Trophoblast cell (in vitro differentiated cells and primary cell): ENCODE measurements at regions not wholly inside any gene's neighbourhood (a gene's known extent, or its start where the extent isn't known, plus 50 kb on each side); places are given as distances from the start of the nearest gene placed in this dataset.

Experiments used
- DNase-seq, 2 donors: peaks; one replicate each; pipeline ENCODE4 v3.0.0-alpha.2; 2016
- H2AFZ ChIP-seq: 2 replicates; pipeline ENCODE4 v1.6.1; 2013; ENCODE audit warnings: low read length, moderate library complexity, mild to moderate bottlenecking; ENCODE audit not compliant: insufficient read depth, poor library complexity
- H2AK5ac ChIP-seq: 2 replicates; pipeline ENCODE4 v1.6.1; 2013; ENCODE audit warnings: mild to moderate bottlenecking, low read length
- H2BK120ac ChIP-seq: 2 replicates; pipeline ENCODE4 v1.6.1; 2013; ENCODE audit warnings: low read length, mild to moderate bottlenecking, moderate library complexity; ENCODE audit not compliant: insufficient read depth, poor library complexity
- H2BK12ac ChIP-seq: 2 replicates; pipeline ENCODE4 v1.6.1; 2013; ENCODE audit warnings: mild to moderate bottlenecking, low read length, moderate library complexity
- H2BK5ac ChIP-seq: 2 replicates; pipeline ENCODE4 v1.6.1; 2013; ENCODE audit warnings: low read length, low read depth, moderate library complexity, mild to moderate bottlenecking; ENCODE audit not compliant: poor library complexity
- H3K14ac ChIP-seq: 2 replicates; pipeline ENCODE4 v1.6.1; 2013; ENCODE audit warnings: mild to moderate bottlenecking, low read length
- H3K18ac ChIP-seq: 2 replicates; pipeline ENCODE4 v1.6.1; 2013; ENCODE audit warnings: mild to moderate bottlenecking, low read length
- H3K23ac ChIP-seq: 2 replicates; pipeline ENCODE4 v1.6.1; 2013; ENCODE audit warnings: low read length
- H3K27ac ChIP-seq: 2 replicates; pipeline ENCODE4 v1.5.1; 2013; ENCODE audit warnings: low read depth, mild to moderate bottlenecking, inconsistent platforms, low read length, moderate library complexity
- H3K27me3 ChIP-seq: 2 replicates; pipeline ENCODE4 v1.6.1; 2013; ENCODE audit warnings: inconsistent platforms, mild to moderate bottlenecking, low read length, moderate library complexity; ENCODE audit not compliant: insufficient read depth
- H3K36me3 ChIP-seq, 2 experiments: 1 replicate in 1 of 2; 2 replicates in 1 of 2; pipeline ENCODE4 v1.6.1; 2013; ENCODE audit warnings: low read length in 2 of 2, mild to moderate bottlenecking in 2 of 2, moderate library complexity in 1 of 2; ENCODE audit not compliant: insufficient read depth in 2 of 2, control insufficient read depth in 1 of 2
- H3K4ac ChIP-seq: 2 replicates; pipeline ENCODE4 v1.6.1; 2013; ENCODE audit warnings: low read depth, mild to moderate bottlenecking, low read length, moderate library complexity
- H3K4me1 ChIP-seq, 2 experiments: 1 replicate in 1 of 2; 2 replicates in 1 of 2; pipeline ENCODE4 v1.6.1; 2013; ENCODE audit warnings: low read length in 2 of 2, mild to moderate bottlenecking in 2 of 2, moderate library complexity in 1 of 2; ENCODE audit not compliant: insufficient read depth in 2 of 2, control insufficient read depth in 1 of 2
- H3K4me2 ChIP-seq: 2 replicates; pipeline ENCODE4 v1.6.1; 2013; ENCODE audit warnings: inconsistent platforms, mild to moderate bottlenecking, low read length, moderate library complexity
- H3K4me3 ChIP-seq: 2 replicates; pipeline ENCODE4 v1.5.1; 2013; ENCODE audit warnings: mild to moderate bottlenecking, low read depth, low read length, inconsistent platforms
- H3K79me1 ChIP-seq: one replicate; pipeline ENCODE4 v1.6.1; 2013; ENCODE audit warnings: low read length
- H3K79me2 ChIP-seq: 2 replicates; pipeline ENCODE4 v1.6.1; 2013; ENCODE audit warnings: low read length, mild to moderate bottlenecking; ENCODE audit not compliant: control insufficient read depth, insufficient read depth, poor library complexity
- H3K9ac ChIP-seq: 2 replicates; pipeline ENCODE4 v1.6.1; 2013; ENCODE audit warnings: mild to moderate bottlenecking, low read length
- H3K9me3 ChIP-seq: 2 replicates; pipeline ENCODE4 v1.6.1; 2013; ENCODE audit warnings: low read depth, mild to moderate bottlenecking, control low read depth, inconsistent platforms, low read length; ENCODE audit not compliant: insufficient read depth
- H4K12ac ChIP-seq: 2 replicates; pipeline ENCODE4 v1.6.1; 2013; ENCODE audit warnings: low read depth, mild to moderate bottlenecking, low read length, moderate library complexity
- H4K8ac ChIP-seq: 2 replicates; pipeline ENCODE4 v1.6.1; 2013; ENCODE audit warnings: low read depth, mild to moderate bottlenecking, low read length, moderate library complexity
- H4K91ac ChIP-seq: one replicate; pipeline ENCODE4 v1.6.1; 2013; ENCODE audit warnings: low read depth, mild to moderate bottlenecking, low read length, moderate library complexity
- WGBS: extraction: QIAGEN DNeasy Blood & Tissue Kit; methylation state at CpG from one replicate; pipeline ENCODE4 v1.1.7; 2013; ENCODE audit warnings: missing lambda C conversion rate; ENCODE audit not compliant: insufficient read length, insufficient coverage; ENCODE audit errors: extremely low coverage; 5-methylcytosine and 5-hydroxymethylcytosine counted together

- Histone ChIP-seq H3K27ac (peak overlapping the region; percentile 94), H2AK5ac (no peak overlapping the region), H2BK120ac (peak overlapping the region; percentile 84), H3K36me3 (no peaks in the 10 kb centered on the region), H3K79me2 (no peaks in the 10 kb centered on the region), H3K23ac (no peak overlapping the region), H3K14ac (no peak overlapping the region), H4K12ac (no peak overlapping the region), H3K4ac (peak overlapping the region; percentile 8), H4K8ac (no peak overlapping the region), H3K9me3 (no peaks in the 10 kb centered on the region), H3K18ac (no peak overlapping the region), H2BK12ac (peak overlapping the region; percentile 69), H4K91ac (peak overlapping the region; percentile 78), H3K4me1 (peaks cover 13 to 19% of the 10 kb centered on the region in 2 experiments), H2BK5ac (no peak overlapping the region), H3K27me3 (no peaks in the 10 kb centered on the region), H3K4me2 (no peak overlapping the region), H3K9ac (no peak overlapping the region), H3K4me3 (no peak overlapping the region), H3K79me1 (peaks cover 25% of the 10 kb centered on the region), H2AFZ (no peak overlapping the region)
- WGBS, result no CpG with 5 or more reads among the region's 1 CpG
- DNase-seq, result no peak
Observed at GRCh38 chr5:174521449-174521848, 202.9 kb upstream of the MSX2 start.

GRCh38 chr5:174522480-174523260, 201.7 kb upstream of the MSX2 start:
- no peak overlapping the region for H2BK5ac ChIP-seq
- no peak overlapping the region for H2BK12ac ChIP-seq
- H3K27ac ChIP-seq, result peak overlapping the region; percentile 42
- no peak for DNase-seq
- no peak overlapping the region for H4K8ac ChIP-seq
- no peak overlapping the region for H3K4me3 ChIP-seq
- H3K9me3 ChIP-seq, result no peaks in the 10 kb centered on the region
- no peak overlapping the region for H3K23ac ChIP-seq
- no peak overlapping the region for H3K18ac ChIP-seq
- no peak overlapping the region for H3K9ac ChIP-seq
- no peaks in the 10 kb centered on the region for H3K79me2 ChIP-seq
- H3K36me3 ChIP-seq, result no peaks in the 10 kb centered on the region
- H3K4me1 ChIP-seq, result peaks cover 13 to 19% of the 10 kb centered on the region in 2 experiments
- H3K4ac ChIP-seq, result no peak overlapping the region
- no CpG with 5 or more reads among the region's 2 CpGs for WGBS
- no peaks in the 10 kb centered on the region for H3K27me3 ChIP-seq
- no peak overlapping the region for H4K12ac ChIP-seq
- H3K14ac ChIP-seq, result no peak overlapping the region
- H4K91ac ChIP-seq, result peak overlapping the region; percentile 25
- no peak overlapping the region for H2AK5ac ChIP-seq
- no peak overlapping the region for H3K4me2 ChIP-seq
- no peak overlapping the region for H2AFZ ChIP-seq
- H2BK120ac ChIP-seq, result peak overlapping the region; percentile 3
- peaks cover 25% of the 10 kb centered on the region for H3K79me1 ChIP-seq

- peak overlapping the region; percentile 8 for H2BK120ac ChIP-seq
- peak overlapping the region; percentile 16 for H4K91ac ChIP-seq
- no peak for DNase-seq
- no peak overlapping the region for H4K12ac ChIP-seq
- H3K18ac ChIP-seq, result no peak overlapping the region
- H3K27me3 ChIP-seq, result no peaks in the 10 kb centered on the region
- no peak overlapping the region for H2AFZ ChIP-seq
- no peaks in the 10 kb centered on the region for H3K9me3 ChIP-seq
- H3K79me1 ChIP-seq, result peaks cover 28% of the 10 kb centered on the region
- no peak overlapping the region for H4K8ac ChIP-seq
- no peak overlapping the region for H3K23ac ChIP-seq
- WGBS, result no CpG with 5 or more reads among the region's 6 CpGs
- peak overlapping the region; percentile 21 for H3K14ac ChIP-seq
- no peak overlapping the region for H3K4me2 ChIP-seq
- H3K4me3 ChIP-seq, result no peak overlapping the region
- H2BK5ac ChIP-seq, result no peak overlapping the region
- no peak overlapping the region for H3K9ac ChIP-seq
- H3K4me1 ChIP-seq, result peaks cover 9 to 16% of the 10 kb centered on the region in 2 experiments
- no peaks in the 10 kb centered on the region for H3K36me3 ChIP-seq
- H3K27ac ChIP-seq, result no peak overlapping the region
- H3K4ac ChIP-seq, result no peak overlapping the region
- no peak overlapping the region for H2AK5ac ChIP-seq
- H3K79me2 ChIP-seq, result no peaks in the 10 kb centered on the region
- no peak overlapping the region for H2BK12ac ChIP-seq
Observed at GRCh38 chr5:174523311-174524071, 200.9 kb upstream of the MSX2 start.

GRCh38 chr5:174524351-174524750, 200.0 kb upstream of the MSX2 start:
- no peak for DNase-seq
- H4K91ac ChIP-seq, result no peak overlapping the region
- no peak overlapping the region for H2AFZ ChIP-seq
- H3K27ac ChIP-seq, result no peak overlapping the region
- no CpG with 5 or more reads among the region's 4 CpGs for WGBS
- peaks cover 29% of the 10 kb centered on the region for H3K79me1 ChIP-seq
- no peaks in the 10 kb centered on the region for H3K27me3 ChIP-seq
- H2BK12ac ChIP-seq, result peak overlapping the region; percentile 72
- no peak overlapping the region for H3K4me2 ChIP-seq
- no peak overlapping the region for H3K18ac ChIP-seq
- no peak overlapping the region for H3K23ac ChIP-seq
- H2BK5ac ChIP-seq, result no peak overlapping the region
- H3K14ac ChIP-seq, result no peak overlapping the region
- H4K8ac ChIP-seq, result no peak overlapping the region
- H3K4ac ChIP-seq, result no peak overlapping the region
- no peak overlapping the region for H3K9ac ChIP-seq
- no peak overlapping the region for H2BK120ac ChIP-seq
- no peaks in the 10 kb centered on the region for H3K79me2 ChIP-seq
- no peak overlapping the region for H2AK5ac ChIP-seq
- H3K4me3 ChIP-seq, result no peak overlapping the region
- H3K4me1 ChIP-seq, result peaks cover 7 to 13% of the 10 kb centered on the region in 2 experiments
- no peaks in the 10 kb centered on the region for H3K9me3 ChIP-seq
- no peaks in the 10 kb centered on the region for H3K36me3 ChIP-seq
- H4K12ac ChIP-seq, result no peak overlapping the region
